Loucy (cell line): ENCODE measurements at regions not wholly inside any gene's neighbourhood (a gene's known extent, or its start where the extent isn't known, plus 50 kb on each side); places are given as distances from the start of the nearest gene placed in this dataset.

Source experiments
- EZH2phosphoT487 ChIP-seq: fragments of 200-600 bp; IDR thresholded peaks from 2 replicates; pipeline ENCODE4 v1.6.1; 2018; ENCODE audit warnings: antibody characterized with exemption, mild to moderate bottlenecking, moderate library complexity, borderline replicate concordance
- TF ChIP-seq, protein P1 (sequence below): fragments of 200-600 bp; sonication (generic); conservative IDR thresholded peaks from 2 replicates; pipeline ENCODE4 v1.5.1; 2014; ENCODE audit warnings: mild to moderate bottlenecking, antibody characterized with exemption, low read length

DNA sequence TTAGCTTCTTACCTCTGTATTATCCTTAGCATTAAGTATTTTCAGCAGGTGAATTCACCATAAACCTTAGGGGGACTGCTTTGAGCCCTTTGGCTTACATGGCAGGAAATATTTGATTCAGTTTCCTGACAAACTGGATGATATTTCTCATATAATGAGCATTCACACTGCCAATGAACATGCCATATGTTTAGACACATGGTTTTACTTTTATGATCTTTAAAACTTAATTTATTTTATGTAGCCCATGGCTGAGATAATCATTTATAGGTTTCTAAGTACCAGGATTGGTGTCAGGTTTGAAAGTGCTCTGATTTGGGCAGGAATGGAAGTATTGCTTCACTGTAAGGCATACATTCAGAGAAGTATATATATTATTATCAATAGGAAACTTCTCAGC, 319.1 kb downstream of the ZPLD1 start:
- TF ChIP-seq, protein P1, sequence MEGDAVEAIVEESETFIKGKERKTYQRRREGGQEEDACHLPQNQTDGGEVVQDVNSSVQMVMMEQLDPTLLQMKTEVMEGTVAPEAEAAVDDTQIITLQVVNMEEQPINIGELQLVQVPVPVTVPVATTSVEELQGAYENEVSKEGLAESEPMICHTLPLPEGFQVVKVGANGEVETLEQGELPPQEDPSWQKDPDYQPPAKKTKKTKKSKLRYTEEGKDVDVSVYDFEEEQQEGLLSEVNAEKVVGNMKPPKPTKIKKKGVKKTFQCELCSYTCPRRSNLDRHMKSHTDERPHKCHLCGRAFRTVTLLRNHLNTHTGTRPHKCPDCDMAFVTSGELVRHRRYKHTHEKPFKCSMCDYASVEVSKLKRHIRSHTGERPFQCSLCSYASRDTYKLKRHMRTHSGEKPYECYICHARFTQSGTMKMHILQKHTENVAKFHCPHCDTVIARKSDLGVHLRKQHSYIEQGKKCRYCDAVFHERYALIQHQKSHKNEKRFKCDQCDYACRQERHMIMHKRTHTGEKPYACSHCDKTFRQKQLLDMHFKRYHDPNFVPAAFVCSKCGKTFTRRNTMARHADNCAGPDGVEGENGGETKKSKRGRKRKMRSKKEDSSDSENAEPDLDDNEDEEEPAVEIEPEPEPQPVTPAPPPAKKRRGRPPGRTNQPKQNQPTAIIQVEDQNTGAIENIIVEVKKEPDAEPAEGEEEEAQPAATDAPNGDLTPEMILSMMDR, result no peak
- no peak for TF ChIP-seq EZH2phosphoT487
